Head of caudate nucleus (tissue), 42 donors: ENCODE measurements at regions not wholly inside any gene's neighbourhood (a gene's known extent, or its start where the extent isn't known, plus 50 kb on each side); places are given as distances from the start of the nearest gene placed in this dataset.
A peak's percentile ranks its signal among the peaks of the same experiment; 100 is the strongest.
"Not testable (repeated sequence)": the region's sequence is repeated elsewhere in the genome, so short reads cannot be mapped to it uniquely, and the experiment has no call there.

ENCODE experiments used
- DNase-seq, 42 donors: peaks; one replicate each; pipeline versions ENCODE4 v3.0.0 to v3.0.0-alpha.2; 2020 to 2021; ENCODE audit warnings: mixed read lengths in 7 of 42
- intact Hi-C: fragments of 100-400 bp; cut with DNase I; formaldehyde crosslinking; loops from one replicate; pipeline ENCODE4 v1.15.0; 2022

GRCh38 chr7:57524197-57524596 lies 74.2 kb downstream of the ZNF716 start:
- DNase-seq, intact Hi-C loops: not testable (repeated sequence)

GRCh38 chr7:57529931-57530330 lies 80.0 kb downstream of the ZNF716 start:
- DNase-seq: no peak
- intact Hi-C loops: no loop called here

- intact Hi-C loops, DNase-seq: not testable (repeated sequence)
These were observed 90.7 kb downstream of the ZNF716 start for GRCh38 chr7:57540634-57541033.

- DNase-seq: peak in 11 of 42 donors; percentile 5 to 55 (median 17)
- intact Hi-C loops: not testable (repeated sequence)
These were observed 92.4 kb downstream of the ZNF716 start for GRCh38 chr7:57542331-57542730.

- DNase-seq, intact Hi-C loops: not testable (repeated sequence)
These were observed 97.4 kb downstream of the ZNF716 start for GRCh38 chr7:57547351-57547750.

- intact Hi-C loops, DNase-seq: not testable (repeated sequence)
These were observed 100.0 kb downstream of the ZNF716 start for GRCh38 chr7:57549961-57550360.

- intact Hi-C loops, DNase-seq: not testable (repeated sequence)
These were observed 105.7 kb downstream of the ZNF716 start for GRCh38 chr7:57555687-57556086.

- DNase-seq: no peak
- intact Hi-C loops: no loop called here
These were observed 129.5 kb downstream of the ZNF716 start for GRCh38 chr7:57579454-57579853.
